ENCODE measurements at regions not wholly inside any gene's neighbourhood (a gene's known extent, or its start where the extent isn't known, plus 50 kb on each side); places are given as distances from the start of the nearest gene placed in this dataset.

- Histone ChIP-seq H3K36me3 (ENCODE audit: control insufficient read depth, low read length) (no peaks in the 10 kb centered on the region), H3K4me3 (ENCODE audit: low read length) (peak overlapping the region; percentile 72), H3K9me2 (replicated peaks; ENCODE audit: control insufficient read depth, low read length) (no peaks in the 10 kb centered on the region), H3K4me2 (ENCODE audit: low read length) (peak overlapping the region; percentile 94), H3K27ac (ENCODE audit: low read depth, low read length) (peak overlapping the region; percentile 98), H3K79me2 (ENCODE audit: control insufficient read depth, low read length) (peaks cover 17% of the 10 kb centered on the region), H3K27me3 (ENCODE audit: control insufficient read depth, low read length) (no peaks in the 10 kb centered on the region), H3F3A (ENCODE audit: control insufficient read depth, insufficient read depth) (peaks cover 42% of the 10 kb centered on the region), H4K20me1 (ENCODE audit: control insufficient read depth, insufficient read depth, low read depth, low read length) (no peaks in the 10 kb centered on the region), H3K9me3 (ENCODE audit: control insufficient read depth, insufficient read depth, low read length) (no peaks in the 10 kb centered on the region), H3K4me1 (ENCODE audit: control insufficient read depth, low read length) (peaks cover 83% of the 10 kb centered on the region)
- TF ChIP-seq EZH2phosphoT487 (IDR thresholded peaks at IDR 0.05; ENCODE audit: borderline replicate concordance, low read length) (no peak), CTCF (IDR thresholded peaks at IDR 0.05; ENCODE audit: low read depth, low read length, poor library complexity, severe bottlenecking) (no peak)
Observed at GRCh38 chr6:18329776-18330175, 57.4 kb upstream of the RNF144B start.

- H3K9me3 ChIP-seq (ENCODE audit: control insufficient read depth, insufficient read depth, low read length) = no peaks in the 10 kb centered on the region
- no peaks in the 10 kb centered on the region for H3K9me2 ChIP-seq (replicated peaks; ENCODE audit: control insufficient read depth, low read length)
- peak overlapping the region; percentile 55 for H3K4me3 ChIP-seq (ENCODE audit: low read length)
- peaks cover 37% of the 10 kb centered on the region for H3F3A ChIP-seq (ENCODE audit: control insufficient read depth, insufficient read depth)
- H4K20me1 ChIP-seq (ENCODE audit: control insufficient read depth, insufficient read depth, low read depth, low read length) = no peaks in the 10 kb centered on the region
- H3K27ac ChIP-seq (ENCODE audit: low read depth, low read length) = peak overlapping the region; percentile 98
- no peaks in the 10 kb centered on the region for H3K27me3 ChIP-seq (ENCODE audit: control insufficient read depth, low read length)
- H3K79me2 ChIP-seq (ENCODE audit: control insufficient read depth, low read length) = peaks cover 21% of the 10 kb centered on the region
- H3K36me3 ChIP-seq (ENCODE audit: control insufficient read depth, low read length) = no peaks in the 10 kb centered on the region
- TF ChIP-seq CTCF (IDR thresholded peaks at IDR 0.05; ENCODE audit: low read depth, low read length, poor library complexity, severe bottlenecking) (no peak), EZH2phosphoT487 (IDR thresholded peaks at IDR 0.05; ENCODE audit: borderline replicate concordance, low read length) (no peak)
- H3K4me2 ChIP-seq (ENCODE audit: low read length) = peak overlapping the region; percentile 94
- peaks cover 88% of the 10 kb centered on the region for H3K4me1 ChIP-seq (ENCODE audit: control insufficient read depth, low read length)
Observed at GRCh38 chr6:18328540-18328939, 58.6 kb upstream of the RNF144B start.

- peaks cover 21% of the 10 kb centered on the region for H3K79me2 ChIP-seq (ENCODE audit: control insufficient read depth, low read length)
- no peaks in the 10 kb centered on the region for H3K27me3 ChIP-seq (ENCODE audit: control insufficient read depth, low read length)
- peaks cover 37% of the 10 kb centered on the region for H3F3A ChIP-seq (ENCODE audit: control insufficient read depth, insufficient read depth)
- no peaks in the 10 kb centered on the region for H3K36me3 ChIP-seq (ENCODE audit: control insufficient read depth, low read length)
- H3K9me3 ChIP-seq (ENCODE audit: control insufficient read depth, insufficient read depth, low read length) = no peaks in the 10 kb centered on the region
- H3K27ac ChIP-seq (ENCODE audit: low read depth, low read length) = peak overlapping the region; percentile 98
- peak overlapping the region; percentile 94 for H3K4me2 ChIP-seq (ENCODE audit: low read length)
- no peaks in the 10 kb centered on the region for H3K9me2 ChIP-seq (replicated peaks; ENCODE audit: control insufficient read depth, low read length)
- H4K20me1 ChIP-seq (ENCODE audit: control insufficient read depth, insufficient read depth, low read depth, low read length) = no peaks in the 10 kb centered on the region
- peak overlapping the region; percentile 55 for H3K4me3 ChIP-seq (ENCODE audit: low read length)
- TF ChIP-seq CTCF (IDR thresholded peaks at IDR 0.05; ENCODE audit: low read depth, low read length, poor library complexity, severe bottlenecking) (no peak), EZH2phosphoT487 (IDR thresholded peaks at IDR 0.05; ENCODE audit: borderline replicate concordance, low read length) (no peak)
- H3K4me1 ChIP-seq (ENCODE audit: control insufficient read depth, low read length) = peaks cover 93% of the 10 kb centered on the region
Observed at GRCh38 chr6:18328070-18328469, 59.1 kb upstream of the RNF144B start.
